Testis (tissue), 2 donors: ENCODE measurements at regions not wholly inside any gene's neighbourhood (a gene's known extent, or its start where the extent isn't known, plus 50 kb on each side); places are given as distances from the start of the nearest gene placed in this dataset.

Source experiments
- POLR2A ChIP-seq: fragments of 450-650 bp; IDR thresholded peaks from one replicate; pipeline ENCODE4 v1.6.1; 2017; ENCODE audit warnings: antibody characterized with exemption, mild to moderate bottlenecking, moderate library complexity
- TF ChIP-seq, protein P1 (sequence below), 3 experiments: fragments of 450-650 bp in 2 of 3; fragments of 200-600 bp in 1 of 3; sonication (generic) in 1 of 3; IDR thresholded peaks; one replicate each; pipeline ENCODE4 v1.5.1; 2016 to 2019; ENCODE audit warnings: antibody characterized with exemption in 3 of 3, mild to moderate bottlenecking in 2 of 3, moderate library complexity in 1 of 3

GRCh38 chr6:23842760-23843159, 283.3 kb upstream of the NRSN1 start:
- TF ChIP-seq, protein P1, sequence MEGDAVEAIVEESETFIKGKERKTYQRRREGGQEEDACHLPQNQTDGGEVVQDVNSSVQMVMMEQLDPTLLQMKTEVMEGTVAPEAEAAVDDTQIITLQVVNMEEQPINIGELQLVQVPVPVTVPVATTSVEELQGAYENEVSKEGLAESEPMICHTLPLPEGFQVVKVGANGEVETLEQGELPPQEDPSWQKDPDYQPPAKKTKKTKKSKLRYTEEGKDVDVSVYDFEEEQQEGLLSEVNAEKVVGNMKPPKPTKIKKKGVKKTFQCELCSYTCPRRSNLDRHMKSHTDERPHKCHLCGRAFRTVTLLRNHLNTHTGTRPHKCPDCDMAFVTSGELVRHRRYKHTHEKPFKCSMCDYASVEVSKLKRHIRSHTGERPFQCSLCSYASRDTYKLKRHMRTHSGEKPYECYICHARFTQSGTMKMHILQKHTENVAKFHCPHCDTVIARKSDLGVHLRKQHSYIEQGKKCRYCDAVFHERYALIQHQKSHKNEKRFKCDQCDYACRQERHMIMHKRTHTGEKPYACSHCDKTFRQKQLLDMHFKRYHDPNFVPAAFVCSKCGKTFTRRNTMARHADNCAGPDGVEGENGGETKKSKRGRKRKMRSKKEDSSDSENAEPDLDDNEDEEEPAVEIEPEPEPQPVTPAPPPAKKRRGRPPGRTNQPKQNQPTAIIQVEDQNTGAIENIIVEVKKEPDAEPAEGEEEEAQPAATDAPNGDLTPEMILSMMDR (IDR thresholded peaks at IDR 0.05): no peak
- no peak for TF ChIP-seq POLR2A
